GM21717 (cell line): ENCODE measurements at regions not wholly inside any gene's neighbourhood (a gene's known extent, or its start where the extent isn't known, plus 50 kb on each side); places are given as distances from the start of the nearest gene placed in this dataset.

ENCODE experiments used
- ATAC-seq: cut with Tn5 transposase; IDR thresholded peaks from one replicate; pipeline ENCODE4 v1.9.1; 2021; ENCODE audit warnings: mild to moderate bottlenecking, moderate library complexity; ENCODE audit not compliant: unreplicated experiment

GRCh38 chr2:5111581-5111980 lies 580.6 kb upstream of the SOX11 start:
- ATAC-seq = no peak

- no peak for ATAC-seq
Observed at GRCh38 chr2:5119046-5119445, 573.1 kb upstream of the SOX11 start.

GRCh38 chr2:5121121-5121520 lies 571.1 kb upstream of the SOX11 start:
- no peak for ATAC-seq

- no peak for ATAC-seq
Observed at GRCh38 chr2:5121642-5122041, 570.5 kb upstream of the SOX11 start.

GRCh38 chr2:5123582-5124196 lies 568.5 kb upstream of the SOX11 start:
- no peak for ATAC-seq

GRCh38 chr2:5125017-5125730 lies 567.0 kb upstream of the SOX11 start:
- no peak for ATAC-seq

GRCh38 chr2:5132281-5132680 lies 559.9 kb upstream of the SOX11 start:
- ATAC-seq = no peak

- no peak for ATAC-seq
Observed at GRCh38 chr2:5140347-5140746, 551.8 kb upstream of the SOX11 start.

GRCh38 chr2:5144159-5144558 lies 548.0 kb upstream of the SOX11 start:
- no peak for ATAC-seq

GRCh38 chr2:5145053-5145452 lies 547.1 kb upstream of the SOX11 start:
- ATAC-seq = no peak

- no peak for ATAC-seq
Observed at GRCh38 chr2:5145801-5146200, 546.4 kb upstream of the SOX11 start.

GRCh38 chr2:5148392-5149085 lies 543.6 kb upstream of the SOX11 start:
- no peak for ATAC-seq

- no peak for ATAC-seq
Observed at GRCh38 chr2:5150871-5151270, 541.3 kb upstream of the SOX11 start.

GRCh38 chr2:5164776-5165525 lies 527.2 kb upstream of the SOX11 start:
- no peak for ATAC-seq

- no peak for ATAC-seq
Observed at GRCh38 chr2:5172923-5173322, 519.3 kb upstream of the SOX11 start.

GRCh38 chr2:5173876-5174535 lies 518.2 kb upstream of the SOX11 start:
- ATAC-seq = no peak

- no peak for ATAC-seq
Observed at GRCh38 chr2:5175231-5175630, 517.0 kb upstream of the SOX11 start.

- ATAC-seq = no peak
Observed at GRCh38 chr2:5176764-5177163, 515.4 kb upstream of the SOX11 start.

- ATAC-seq = no peak
Observed at GRCh38 chr2:5183031-5183430, 509.2 kb upstream of the SOX11 start.

- no peak for ATAC-seq
Observed at GRCh38 chr2:5187283-5187682, 504.9 kb upstream of the SOX11 start.

GRCh38 chr2:5188636-5189035 lies 503.5 kb upstream of the SOX11 start:
- ATAC-seq = no peak
